Cardiac fibroblast (primary cell): ENCODE measurements at regions not wholly inside any gene's neighbourhood (a gene's known extent, or its start where the extent isn't known, plus 50 kb on each side); places are given as distances from the start of the nearest gene placed in this dataset.

Experiments used
- DNase-seq, 2 donors: peaks; one replicate each; pipeline versions ENCODE4 v3.0.0 to v3.0.0-alpha.2; 2010; ENCODE audit warnings: low read depth in 2 of 2
- H3K4me3 ChIP-seq, 2 donors: replicated peaks in 1 of 2; 1 replicate in 1 of 2; 2 replicates in 1 of 2; pipeline ENCODE4 v1.5.1; 2011; ENCODE audit warnings: low read depth in 2 of 2, low read length in 2 of 2, mild to moderate bottlenecking in 2 of 2, moderate library complexity in 1 of 2
- TF ChIP-seq, protein P1 (sequence below): IDR thresholded peaks from one replicate; pipeline ENCODE4 v1.5.1; 2011; ENCODE audit warnings: low read depth, mild to moderate bottlenecking, low read length, inconsistent platforms

DNA sequence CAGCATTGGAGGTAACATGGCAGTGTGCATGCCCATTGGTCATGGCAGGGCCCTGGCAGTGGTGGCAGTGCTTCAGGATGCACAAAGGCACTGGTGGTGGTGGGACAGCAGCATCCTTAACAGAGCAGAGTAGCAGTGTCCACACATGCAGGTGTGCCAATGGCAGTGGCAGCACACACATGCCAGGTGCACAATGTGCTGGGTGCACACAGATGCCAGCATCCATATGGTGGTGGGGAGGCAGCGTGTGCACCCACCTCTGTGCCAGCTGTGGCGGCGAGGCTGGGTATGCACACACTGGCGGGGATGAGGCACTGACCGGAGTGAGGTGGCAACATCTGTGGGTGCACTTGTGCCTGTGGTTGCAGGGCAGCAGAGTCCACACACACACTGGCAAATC lies 150.6 kb downstream of the SI start:
- no peak overlapping the region for H3K4me3 ChIP-seq
- TF ChIP-seq, protein P1, sequence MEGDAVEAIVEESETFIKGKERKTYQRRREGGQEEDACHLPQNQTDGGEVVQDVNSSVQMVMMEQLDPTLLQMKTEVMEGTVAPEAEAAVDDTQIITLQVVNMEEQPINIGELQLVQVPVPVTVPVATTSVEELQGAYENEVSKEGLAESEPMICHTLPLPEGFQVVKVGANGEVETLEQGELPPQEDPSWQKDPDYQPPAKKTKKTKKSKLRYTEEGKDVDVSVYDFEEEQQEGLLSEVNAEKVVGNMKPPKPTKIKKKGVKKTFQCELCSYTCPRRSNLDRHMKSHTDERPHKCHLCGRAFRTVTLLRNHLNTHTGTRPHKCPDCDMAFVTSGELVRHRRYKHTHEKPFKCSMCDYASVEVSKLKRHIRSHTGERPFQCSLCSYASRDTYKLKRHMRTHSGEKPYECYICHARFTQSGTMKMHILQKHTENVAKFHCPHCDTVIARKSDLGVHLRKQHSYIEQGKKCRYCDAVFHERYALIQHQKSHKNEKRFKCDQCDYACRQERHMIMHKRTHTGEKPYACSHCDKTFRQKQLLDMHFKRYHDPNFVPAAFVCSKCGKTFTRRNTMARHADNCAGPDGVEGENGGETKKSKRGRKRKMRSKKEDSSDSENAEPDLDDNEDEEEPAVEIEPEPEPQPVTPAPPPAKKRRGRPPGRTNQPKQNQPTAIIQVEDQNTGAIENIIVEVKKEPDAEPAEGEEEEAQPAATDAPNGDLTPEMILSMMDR, result no peak
- no peak for DNase-seq

DNA sequence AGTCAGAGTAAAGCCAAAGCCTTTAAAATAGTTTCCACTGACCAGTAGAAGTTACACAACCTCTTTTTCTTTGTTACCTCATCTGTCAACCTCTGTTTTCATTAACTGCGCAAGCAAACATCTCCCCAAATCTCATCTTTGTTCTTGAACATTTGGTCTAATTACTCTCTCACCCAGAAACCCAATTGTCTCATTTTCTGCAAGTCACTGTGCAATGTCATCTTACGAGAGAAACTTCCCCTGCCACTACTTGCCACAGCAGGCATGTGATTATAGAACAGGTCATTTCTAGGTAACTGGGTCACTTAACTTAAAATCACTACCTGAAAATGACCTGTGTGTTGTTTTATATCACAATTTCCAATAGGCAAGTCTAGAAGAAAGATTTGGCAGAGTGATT lies 159.4 kb downstream of the SI start:
- no peak for DNase-seq
- TF ChIP-seq, protein P1, result no peak
- H3K4me3 ChIP-seq, result no peak overlapping the region

DNA sequence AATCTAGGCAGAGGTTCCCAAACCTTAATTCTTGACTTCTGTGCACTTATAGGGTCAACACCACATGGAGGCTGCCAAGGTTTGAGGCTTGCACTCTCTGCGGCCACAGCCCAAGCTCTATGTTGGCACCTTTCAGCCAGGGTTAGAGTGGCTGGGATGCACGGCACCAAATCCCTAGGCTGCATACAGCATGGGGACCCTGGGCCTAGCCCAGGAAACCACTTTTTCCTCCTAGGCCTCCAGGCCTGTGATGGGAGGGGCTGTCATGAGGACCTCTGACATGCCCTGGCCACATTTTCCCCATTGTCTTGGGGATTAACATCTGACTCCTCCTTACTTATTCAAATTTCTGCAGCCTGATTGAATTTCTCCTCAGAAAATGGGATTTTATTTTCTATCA lies 165.4 kb downstream of the SI start:
- no peak overlapping the region for H3K4me3 ChIP-seq
- TF ChIP-seq, protein P1, result no peak
- DNase-seq, result no peak

DNA sequence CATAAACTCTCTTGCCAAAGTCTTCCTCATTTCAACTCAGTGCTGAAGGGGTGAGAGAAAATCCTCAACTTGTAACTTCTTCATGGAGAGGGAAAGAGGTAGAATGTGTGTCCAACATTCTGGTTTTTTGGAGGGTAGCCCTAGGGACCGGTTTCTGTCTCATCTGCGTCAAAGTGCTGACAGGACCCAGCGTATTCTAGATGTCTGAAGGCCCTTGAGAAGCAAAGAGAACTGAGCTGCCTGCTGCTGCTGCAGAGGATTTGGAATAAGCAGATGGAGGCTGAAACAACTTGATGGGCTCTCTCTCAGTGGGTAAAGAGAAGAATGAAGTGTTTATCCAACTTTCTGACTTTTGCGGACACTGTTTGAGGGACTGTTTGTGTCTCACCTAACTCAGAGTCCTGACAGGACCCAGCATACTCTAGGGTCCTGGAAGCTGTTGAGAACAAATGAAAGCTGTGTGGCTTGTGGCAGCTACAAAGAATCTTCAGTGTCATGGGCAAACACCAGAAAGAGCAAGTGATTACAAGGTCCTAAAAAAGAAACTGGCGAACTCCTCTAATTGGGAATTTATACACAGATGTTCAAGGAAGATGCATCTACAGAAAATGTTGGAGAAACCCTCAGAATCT lies 174.4 kb downstream of the SI start:
- TF ChIP-seq, protein P1, result no peak
- no peak for DNase-seq
- H3K4me3 ChIP-seq, result no peak overlapping the region

DNA sequence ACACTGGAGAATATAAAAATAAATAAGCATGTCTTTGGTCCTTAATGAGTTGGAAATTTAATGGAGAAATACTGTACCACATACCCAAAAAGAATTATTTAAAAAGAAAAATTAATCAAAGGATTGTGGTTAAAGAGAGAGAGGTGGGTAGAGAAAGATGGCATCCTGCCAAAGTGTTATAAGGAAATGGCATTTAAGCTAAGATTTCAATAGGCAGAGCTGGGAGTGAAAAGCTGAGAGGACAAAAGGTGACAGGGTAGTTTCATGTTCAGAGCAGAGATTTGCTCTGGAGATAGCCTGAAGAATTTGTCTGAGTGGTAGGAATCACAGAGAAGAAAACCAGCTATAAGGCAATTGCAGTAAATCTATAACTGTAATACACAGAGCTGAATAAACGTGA lies 181.0 kb downstream of the SI start:
- no peak overlapping the region for H3K4me3 ChIP-seq
- DNase-seq, result no peak
- TF ChIP-seq, protein P1, result no peak

DNA sequence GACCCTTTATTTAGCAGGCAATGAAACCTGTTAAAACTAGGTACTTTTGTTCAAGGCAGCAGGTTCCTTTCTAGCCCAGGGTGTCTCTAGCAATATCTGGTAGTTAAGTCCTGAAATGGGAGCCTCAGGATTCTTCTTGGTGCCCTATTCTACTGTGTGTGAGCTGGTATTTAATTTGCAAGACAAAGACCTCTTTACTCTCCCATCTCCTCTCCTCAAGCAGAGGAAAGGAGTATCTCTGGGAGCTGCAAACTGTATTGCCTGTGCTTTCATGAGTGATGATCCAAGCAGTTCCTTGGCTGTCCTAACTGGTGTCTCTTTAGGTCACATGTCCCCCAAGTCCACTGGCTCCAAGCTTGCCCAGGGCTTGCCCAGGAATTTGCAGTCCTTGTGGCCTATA lies 188.2 kb downstream of the SI start:
- TF ChIP-seq, protein P1, result no peak
- no peak for DNase-seq
- no peak overlapping the region for H3K4me3 ChIP-seq

DNA sequence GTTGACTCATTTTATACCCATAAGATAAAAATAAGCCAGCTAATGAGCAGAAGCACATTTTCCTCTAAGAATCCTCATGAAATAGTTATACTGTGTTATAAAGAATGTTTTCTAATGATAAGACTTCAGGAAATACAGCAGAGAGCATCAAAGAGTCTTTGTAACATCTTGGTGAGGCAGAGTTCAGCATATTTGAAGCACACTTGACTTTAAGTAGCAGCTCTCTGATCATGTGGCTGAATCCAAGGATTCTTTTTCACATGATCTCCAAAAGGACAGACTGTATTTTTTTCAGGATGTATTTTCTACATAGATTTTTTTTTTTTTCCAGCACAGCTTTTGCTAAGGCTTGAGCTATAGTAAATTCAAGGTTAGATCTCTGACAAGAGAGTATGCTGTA lies 195.1 kb downstream of the SI start:
- H3K4me3 ChIP-seq, result no peak overlapping the region
- TF ChIP-seq, protein P1, result no peak
- no peak for DNase-seq
